ENCODE measurements at regions not wholly inside any gene's neighbourhood (a gene's known extent, or its start where the extent isn't known, plus 50 kb on each side); places are given as distances from the start of the nearest gene placed in this dataset.

GRCh38 chr9:89788434-89788833 is 183.6 kb downstream of the GADD45G start:
- H3K9me3 Mint-ChIP-seq, result peaks cover 12% of the 10 kb centered on the region
- H3K27ac Mint-ChIP-seq, result no peak overlapping the region
- H3K36me3 Mint-ChIP-seq, result peaks cover 2% of the 10 kb centered on the region
- peaks cover 6% of the 10 kb centered on the region for H3K4me1 Mint-ChIP-seq
- H3K27me3 Mint-ChIP-seq (ENCODE audit: low read depth), result no peaks in the 10 kb centered on the region
- TF ChIP-seq CTCF (IDR thresholded peaks at IDR 0.05; ENCODE audit: unreplicated experiment), result no peak
- DNase-seq (ENCODE audit: low spot score in 2 of 2, unreplicated experiment in 2 of 2), result no peak
- H3K4me3 Mint-ChIP-seq, result no peak overlapping the region

- Mint-ChIP-seq H3K27me3 (ENCODE audit: low read depth) (no peaks in the 10 kb centered on the region), H3K4me1 (peaks cover 6% of the 10 kb centered on the region), H3K9me3 (peaks cover 12% of the 10 kb centered on the region), H3K27ac (no peak overlapping the region), H3K36me3 (peaks cover 2% of the 10 kb centered on the region), H3K4me3 (no peak overlapping the region)
- no peak for DNase-seq (ENCODE audit: low spot score in 2 of 2, unreplicated experiment in 2 of 2)
- no peak for TF ChIP-seq CTCF (IDR thresholded peaks at IDR 0.05; ENCODE audit: unreplicated experiment)
These were observed 185.2 kb downstream of the GADD45G start for GRCh38 chr9:89789922-89790510.

- TF ChIP-seq CTCF (IDR thresholded peaks at IDR 0.05; ENCODE audit: unreplicated experiment), result no peak
- Mint-ChIP-seq H3K9me3 (peaks cover 12% of the 10 kb centered on the region), H3K27me3 (ENCODE audit: low read depth) (no peaks in the 10 kb centered on the region), H3K27ac (no peak overlapping the region), H3K36me3 (peaks cover 2% of the 10 kb centered on the region), H3K4me3 (no peak overlapping the region), H3K4me1 (peaks cover 6% of the 10 kb centered on the region)
- DNase-seq (ENCODE audit: low spot score in 2 of 2, unreplicated experiment in 2 of 2), result no peak
These were observed 185.8 kb downstream of the GADD45G start for GRCh38 chr9:89790542-89791109.

- H3K27me3 Mint-ChIP-seq (ENCODE audit: low read depth), result no peaks in the 10 kb centered on the region
- H3K4me1 Mint-ChIP-seq, result no peaks in the 10 kb centered on the region
- H3K4me3 Mint-ChIP-seq, result no peak overlapping the region
- no peak for TF ChIP-seq CTCF (IDR thresholded peaks at IDR 0.05; ENCODE audit: unreplicated experiment)
- peaks cover 2% of the 10 kb centered on the region for H3K36me3 Mint-ChIP-seq
- H3K27ac Mint-ChIP-seq, result no peak overlapping the region
- peaks cover 12% of the 10 kb centered on the region for H3K9me3 Mint-ChIP-seq
- no peak for DNase-seq (ENCODE audit: low spot score in 2 of 2, unreplicated experiment in 2 of 2)
These were observed 186.9 kb downstream of the GADD45G start for GRCh38 chr9:89791754-89792153.

GRCh38 chr9:89792189-89793123 is 187.6 kb downstream of the GADD45G start:
- DNase-seq (ENCODE audit: low spot score in 2 of 2, unreplicated experiment in 2 of 2), result no peak
- no peaks in the 10 kb centered on the region for H3K36me3 Mint-ChIP-seq
- H3K27ac Mint-ChIP-seq, result no peak overlapping the region
- no peak overlapping the region for H3K4me3 Mint-ChIP-seq
- H3K9me3 Mint-ChIP-seq, result peaks cover 6% of the 10 kb centered on the region
- H3K27me3 Mint-ChIP-seq (ENCODE audit: low read depth), result no peaks in the 10 kb centered on the region
- H3K4me1 Mint-ChIP-seq, result no peaks in the 10 kb centered on the region
- TF ChIP-seq CTCF (IDR thresholded peaks at IDR 0.05; ENCODE audit: unreplicated experiment), result no peak

Measured in mesothelial cell of epicardium (in vitro differentiated cells).